Stimulated activated CD4-positive, alpha-beta T cell treated with anti-CD3 and anti-CD28 coated beads, Interleukin-2, amount 100 ng/mL, for 48 hours (primary cell): ENCODE measurements at regions not wholly inside any gene's neighbourhood (a gene's known extent, or its start where the extent isn't known, plus 50 kb on each side); places are given as distances from the start of the nearest gene placed in this dataset.
"Not testable (repeated sequence)": the region's sequence is repeated elsewhere in the genome, so short reads cannot be mapped to it uniquely, and the experiment has no call there.

Experiments
- DNase-seq, 2 donors: peaks; one replicate each; pipeline ENCODE4 v3.0.0-alpha.2; 2020

DNA sequence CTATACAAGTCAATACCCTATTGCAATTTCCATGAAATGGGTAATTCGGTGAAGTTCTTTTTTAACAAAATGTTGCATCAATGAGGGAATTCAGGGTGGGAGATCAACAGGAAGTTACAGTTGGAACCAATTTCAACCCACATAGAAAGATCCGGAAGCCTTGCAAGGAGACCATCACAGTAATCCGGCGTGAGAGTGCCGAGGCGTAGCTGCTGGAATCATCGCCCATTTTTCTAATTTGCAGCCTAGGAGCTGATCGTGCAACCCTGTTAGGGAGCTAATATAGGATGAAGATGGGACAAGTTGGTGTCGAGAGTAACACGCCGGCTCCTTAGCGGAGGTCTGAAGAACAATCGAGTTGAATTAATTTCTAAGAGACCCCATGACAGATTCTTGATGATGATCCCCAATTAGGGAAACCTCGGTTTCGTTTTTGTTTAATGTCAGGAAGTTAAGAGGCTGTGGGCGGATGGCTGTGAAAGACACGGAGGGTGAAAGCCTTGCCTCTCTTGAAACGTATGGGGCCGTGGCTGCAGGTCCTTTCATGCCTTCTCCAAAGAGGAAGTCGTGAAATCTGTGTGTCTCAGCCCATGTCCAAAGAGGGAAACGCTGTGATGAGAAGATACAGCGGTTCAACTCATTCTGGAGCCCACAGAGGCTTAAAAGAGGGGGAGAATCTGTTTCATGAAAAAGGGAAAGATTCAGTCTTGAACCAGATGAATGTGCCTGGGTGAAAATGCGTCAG, 51.2 kb upstream of the CARD11 start:
- peak in 1 of 2 donors; percentile 21 for DNase-seq

DNA sequence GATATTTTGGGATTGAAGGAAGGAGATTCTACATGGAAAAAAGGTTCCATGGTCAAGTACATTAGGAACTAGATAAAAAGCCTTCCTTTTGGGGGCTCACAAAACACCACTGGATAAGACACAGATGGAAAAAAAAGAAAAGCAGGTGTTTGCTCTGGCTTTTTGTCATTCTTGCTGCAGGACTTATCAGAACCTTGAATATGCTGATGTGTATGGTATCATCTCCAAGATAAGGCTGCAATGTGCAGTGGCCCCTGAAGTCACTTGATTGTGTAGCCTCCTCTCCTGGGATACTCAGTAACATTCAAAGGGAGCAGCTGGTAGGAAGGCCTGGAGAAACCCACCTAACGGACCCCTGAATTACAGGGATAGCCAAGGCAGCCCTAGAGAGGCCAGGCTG, 54.1 kb upstream of the CARD11 start:
- DNase-seq, result no peak

DNA sequence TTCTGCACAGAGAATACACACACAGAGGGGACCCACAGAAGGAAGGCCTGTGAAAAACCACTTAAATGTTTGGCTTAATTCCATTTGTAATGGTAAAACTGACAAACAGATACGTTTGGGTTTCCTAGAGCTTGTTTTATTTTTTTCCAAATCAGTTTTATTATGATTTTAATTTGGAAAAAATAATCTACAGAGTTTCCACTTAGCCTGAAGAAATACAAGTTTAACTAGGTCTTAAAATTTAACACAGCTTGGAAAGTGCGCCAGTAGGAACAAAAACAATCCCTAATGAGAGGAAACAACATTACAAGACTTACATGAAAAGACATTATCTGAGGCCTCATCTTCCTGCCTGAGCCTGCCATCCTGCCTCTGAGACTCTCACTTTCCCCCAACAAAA, 58.5 kb upstream of the CARD11 start:
- no peak for DNase-seq

GRCh38 chr7:3103614-3104398, 60.1 kb upstream of the CARD11 start:
- no peak for DNase-seq

- no peak for DNase-seq
These were observed 62.2 kb upstream of the CARD11 start for GRCh38 chr7:3105856-3106255.

- peak in 1 of 2 donors; percentile 33 for DNase-seq
These were observed 62.7 kb upstream of the CARD11 start for GRCh38 chr7:3106361-3106826.

- no peak for DNase-seq
These were observed 63.6 kb upstream of the CARD11 start for GRCh38 chr7:3107228-3107763.

DNA sequence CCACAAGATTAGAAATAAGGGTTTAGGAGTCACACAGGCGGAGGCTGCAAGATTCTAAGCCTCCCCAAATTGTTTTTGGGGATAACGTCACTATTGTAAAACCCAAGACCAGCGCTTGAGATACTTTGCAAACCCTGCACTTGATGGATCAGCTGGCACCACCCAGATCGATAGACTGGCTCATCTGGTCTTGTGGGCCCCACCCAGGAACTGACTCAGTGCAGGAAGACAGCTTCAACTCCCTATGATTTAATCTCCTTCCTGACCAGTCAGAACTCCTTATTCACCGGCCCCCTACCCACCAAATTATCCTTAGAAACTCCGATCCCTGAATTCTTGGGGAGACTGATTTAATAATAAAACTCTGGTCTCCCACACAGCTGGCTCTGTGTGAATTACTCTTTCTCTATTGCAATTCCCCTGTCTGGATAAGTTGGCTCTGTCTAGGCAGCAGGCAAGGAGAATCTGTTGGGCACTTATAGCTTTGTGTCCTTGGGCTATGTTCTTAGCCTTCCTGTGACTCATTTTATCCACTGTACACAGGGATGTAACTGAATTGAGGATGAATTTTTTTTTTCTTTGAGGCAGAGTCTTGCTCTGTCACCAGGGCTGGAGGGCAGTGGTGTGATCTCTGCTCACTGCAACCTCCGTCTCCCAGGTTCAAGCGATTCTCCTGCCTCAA, 64.4 kb upstream of the CARD11 start:
- DNase-seq, result no peak

GRCh38 chr7:3109311-3109915, 65.7 kb upstream of the CARD11 start:
- DNase-seq, result no peak

DNA sequence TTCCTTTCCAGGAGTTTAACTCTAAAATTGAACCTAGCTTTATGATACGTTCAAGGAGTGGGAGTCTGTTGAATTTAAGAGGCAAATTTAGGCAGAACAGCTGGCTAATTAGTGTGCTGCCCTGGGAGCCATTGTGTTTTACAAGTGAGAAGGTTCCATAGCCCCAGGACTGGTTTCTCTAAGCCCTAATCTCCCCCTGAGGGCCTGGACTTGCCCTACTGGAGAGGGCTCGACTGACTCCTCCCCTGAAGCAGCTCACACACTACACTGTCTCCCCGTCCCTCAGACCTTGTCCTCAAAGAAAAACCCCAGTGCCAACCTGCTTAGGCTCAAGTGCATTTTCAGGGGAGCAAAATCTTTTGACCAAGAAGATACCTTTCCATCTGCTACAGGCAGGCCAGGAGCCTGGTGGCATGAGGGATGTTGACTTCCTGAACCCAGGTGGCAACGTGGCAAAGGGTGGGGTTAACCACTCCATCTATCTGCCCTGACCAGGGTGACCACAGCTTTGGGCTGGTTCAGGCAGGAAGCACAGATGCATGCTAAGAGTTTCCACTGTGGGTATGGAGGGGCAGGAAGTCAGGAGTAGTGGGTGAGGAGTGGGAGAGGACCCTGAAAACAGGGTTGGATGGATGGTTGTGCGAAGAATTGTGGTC, 68.9 kb upstream of the CARD11 start:
- DNase-seq, result no peak

DNA sequence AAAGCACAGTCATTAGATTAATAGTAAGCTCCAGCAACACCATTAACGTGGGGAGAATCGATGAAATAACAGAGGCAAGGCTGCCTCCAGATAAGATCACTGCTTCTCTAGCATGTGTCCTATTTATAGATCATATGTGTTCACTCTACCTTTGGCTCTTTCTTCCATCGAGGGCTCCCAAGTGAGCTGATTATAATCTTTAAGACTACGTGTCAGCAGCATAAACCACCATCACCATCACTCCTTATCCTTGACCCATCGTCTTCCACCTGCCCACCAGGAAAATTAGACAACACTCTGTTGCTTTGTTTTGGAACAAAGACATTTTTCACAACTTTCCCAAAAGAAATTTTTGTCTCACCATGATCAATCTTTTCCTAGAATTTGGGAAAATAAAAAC, 71.2 kb upstream of the CARD11 start:
- DNase-seq, result no peak

DNA sequence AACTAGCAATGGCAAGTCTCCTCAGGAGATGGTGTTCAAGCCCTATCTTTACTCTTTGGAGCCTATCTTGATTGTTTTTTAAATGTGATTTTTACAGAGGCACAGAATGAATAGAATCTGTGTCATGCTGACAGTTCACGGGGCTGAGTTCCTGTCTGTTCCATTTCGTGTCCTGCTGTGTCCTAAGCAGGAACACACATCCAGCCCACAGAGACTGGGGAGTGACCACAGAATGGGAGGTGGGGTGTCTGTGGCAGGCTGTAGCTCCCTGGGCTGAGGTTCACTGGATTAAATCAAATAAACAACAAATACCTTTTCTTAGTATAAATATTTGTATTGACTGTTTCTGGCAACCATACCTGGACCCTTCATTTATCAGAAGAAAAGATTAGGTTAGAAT, 73.4 kb upstream of the CARD11 start:
- no peak for DNase-seq

DNA sequence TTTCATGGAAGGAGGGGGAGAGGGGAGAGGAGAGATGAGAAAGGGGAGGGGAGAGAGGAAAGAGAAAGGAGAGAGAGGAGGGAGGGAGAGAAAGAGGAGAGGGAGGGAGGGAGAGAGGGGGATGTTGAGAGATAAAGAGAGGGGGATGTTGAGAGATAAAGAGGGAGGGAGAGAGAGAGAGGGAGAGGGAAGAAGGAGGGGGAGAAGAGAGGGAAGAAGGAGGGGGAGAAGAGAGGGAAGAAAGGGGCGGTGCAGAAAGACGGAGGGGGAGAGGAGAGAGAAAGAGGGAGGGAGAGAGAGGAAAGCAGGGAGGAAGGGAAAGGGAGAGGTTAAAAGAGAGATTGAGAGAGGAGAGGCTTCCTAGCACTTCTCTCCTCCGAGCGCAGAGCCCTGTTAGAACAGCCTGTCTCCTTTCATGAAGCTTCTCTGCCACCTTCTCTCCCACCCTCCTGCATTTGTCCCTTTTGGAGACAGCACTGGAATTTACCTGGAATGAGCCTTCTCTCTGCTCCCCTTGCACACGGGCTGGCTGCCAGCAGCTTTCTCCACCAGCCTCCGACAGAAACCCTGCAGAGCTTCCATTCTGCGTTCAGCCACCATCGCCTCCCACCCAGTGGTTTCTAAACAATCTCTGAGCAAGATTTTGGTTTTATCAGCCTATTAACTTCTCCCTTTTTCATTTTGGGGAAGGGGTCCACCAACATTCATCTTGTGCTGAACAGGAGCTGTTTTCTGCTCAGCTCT, 74.0 kb upstream of the CARD11 start:
- DNase-seq, result no peak

- DNase-seq, result not testable (repeated sequence)
These were observed 75.8 kb upstream of the CARD11 start for GRCh38 chr7:3119352-3119927.

- DNase-seq, result no peak
These were observed 76.3 kb upstream of the CARD11 start for GRCh38 chr7:3119963-3120362.

DNA sequence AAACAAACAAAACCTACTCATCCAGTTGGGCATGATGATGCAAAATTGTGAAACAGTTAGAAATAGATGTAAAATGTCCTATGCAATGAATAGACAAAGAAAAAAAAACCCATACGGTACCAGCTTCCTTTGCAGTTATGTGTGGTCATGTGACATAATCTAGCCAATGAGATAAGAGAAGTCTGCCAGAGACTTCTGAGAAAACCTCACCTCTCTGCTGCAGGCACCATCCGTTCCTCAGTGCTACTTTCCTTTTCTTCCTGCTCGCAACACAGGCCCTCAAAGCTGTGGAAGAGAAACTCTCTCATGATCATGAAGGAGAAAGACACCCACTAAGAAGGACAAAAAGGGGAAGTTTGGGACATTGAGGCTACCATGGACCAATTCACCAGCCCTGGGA, 76.8 kb upstream of the CARD11 start:
- DNase-seq, result no peak

DNA sequence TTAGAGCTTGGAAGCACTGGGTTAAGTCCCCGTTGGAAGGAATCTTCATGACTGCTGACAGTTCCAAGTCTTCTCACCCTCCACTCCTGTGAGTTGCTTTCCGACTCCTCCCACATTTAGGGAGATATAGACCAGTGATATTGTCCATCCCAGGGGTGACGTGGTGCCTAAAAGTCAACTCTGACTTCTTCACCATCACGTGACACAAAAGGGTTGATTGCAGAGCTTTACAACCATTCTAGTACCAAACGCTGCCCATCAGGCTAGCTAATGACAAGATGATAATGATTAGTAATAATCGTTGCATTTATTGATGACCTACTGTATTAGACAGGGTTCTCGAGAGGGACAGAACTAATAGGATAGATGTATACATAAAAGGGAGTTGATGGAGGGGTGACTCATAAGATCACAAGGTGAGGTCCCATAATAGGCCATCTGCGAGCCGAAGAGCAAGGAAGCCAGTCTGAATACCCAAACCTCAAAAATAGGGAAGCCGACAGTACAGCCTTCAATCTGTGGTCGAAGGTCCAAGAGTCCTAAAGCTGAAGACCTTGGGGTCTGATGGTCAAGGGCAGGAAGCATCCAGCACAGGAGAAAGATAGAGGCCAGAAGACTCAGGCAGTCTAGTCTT, 85.3 kb upstream of the CARD11 start:
- DNase-seq, result no peak

GRCh38 chr7:3133811-3134385, 90.2 kb upstream of the CARD11 start:
- DNase-seq, result no peak

DNA sequence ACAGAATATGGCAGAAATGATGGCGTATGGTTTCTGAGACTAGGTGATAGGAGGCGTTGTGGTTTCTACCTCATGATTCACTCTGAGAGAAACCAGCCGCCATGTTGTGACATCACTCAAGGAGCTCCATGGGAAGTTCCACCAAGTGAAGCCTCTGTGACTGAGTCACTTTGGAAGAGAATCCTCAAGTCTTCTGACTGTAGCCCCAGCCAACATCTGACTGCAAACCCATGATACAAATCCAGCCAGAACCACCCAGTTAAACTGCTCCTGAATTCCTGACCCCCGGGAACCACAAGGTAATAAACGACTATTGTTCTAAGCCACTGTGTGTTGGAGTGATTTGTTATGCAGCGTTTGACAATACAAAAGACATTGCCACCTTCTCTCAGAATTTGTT, 91.1 kb upstream of the CARD11 start:
- DNase-seq, result peak in 1 of 2 donors; percentile 13

DNA sequence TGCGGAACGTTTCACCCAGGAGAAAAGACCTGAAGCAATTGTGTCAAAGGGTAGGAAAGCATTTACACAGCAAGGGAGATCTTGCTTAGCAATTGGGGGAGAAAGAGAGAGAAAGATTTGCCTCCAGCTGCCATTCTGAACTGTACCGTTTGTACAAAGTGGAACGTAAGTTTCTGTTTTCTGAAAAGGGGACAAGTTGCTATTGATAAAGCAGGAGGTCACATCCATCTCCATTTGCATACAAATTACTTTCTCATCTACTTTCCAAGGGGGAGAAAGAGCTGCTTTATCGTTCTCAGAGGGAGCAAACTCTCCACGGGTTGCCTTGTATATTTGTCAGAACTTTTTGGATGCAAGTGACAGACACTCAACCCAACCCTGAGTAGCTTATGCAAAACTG, 92.0 kb upstream of the CARD11 start:
- DNase-seq, result no peak
